ACC112 (cell line): ENCODE measurements at regions not wholly inside any gene's neighbourhood (a gene's known extent, or its start where the extent isn't known, plus 50 kb on each side); places are given as distances from the start of the nearest gene placed in this dataset.
"Not testable (repeated sequence)": the region's sequence is repeated elsewhere in the genome, so short reads cannot be mapped to it uniquely, and the experiment has no call there.

ENCODE experiments used
- H2AFZ ChIP-seq: fragments of 200-600 bp; sonication (generic); one replicate; pipeline ENCODE4 v1.6.0; 2017; ENCODE audit warnings: antibody characterized with exemption, low read length; ENCODE audit not compliant: unreplicated experiment
- H3K27ac ChIP-seq: fragments of 200-600 bp; sonication (generic); 2 replicates; pipeline ENCODE4 v1.5.1; 2014; ENCODE audit warnings: low read depth, mild to moderate bottlenecking, antibody characterized with exemption, low read length, moderate library complexity
- H3K27me3 ChIP-seq: fragments of 200-600 bp; sonication (generic); 2 replicates; pipeline ENCODE4 v1.6.1; 2014; ENCODE audit warnings: mild to moderate bottlenecking, antibody characterized with exemption, low read length, moderate library complexity, mixed read lengths; ENCODE audit not compliant: insufficient read depth
- H3K36me3 ChIP-seq: fragments of 200-600 bp; sonication (generic); 2 replicates; pipeline ENCODE4 v1.6.1; 2016; ENCODE audit warnings: mild to moderate bottlenecking, antibody characterized with exemption, low read length, moderate library complexity, mixed read lengths; ENCODE audit not compliant: insufficient read depth
- H3K4me1 ChIP-seq: fragments of 200-600 bp; sonication (generic); one replicate; pipeline ENCODE4 v1.6.1; 2016; ENCODE audit warnings: low read length, mixed read lengths; ENCODE audit not compliant: insufficient read depth, unreplicated experiment, control insufficient read depth
- H3K4me3 ChIP-seq: fragments of 200-600 bp; sonication (generic); 2 replicates; pipeline ENCODE4 v1.5.1; 2014; ENCODE audit warnings: mild to moderate bottlenecking, low read depth, low read length
- H3K79me2 ChIP-seq: fragments of 200-600 bp; sonication (generic); one replicate; pipeline ENCODE4 v1.6.0; 2016; ENCODE audit warnings: low read length; ENCODE audit not compliant: control insufficient read depth, unreplicated experiment, insufficient read depth

GRCh38 chrX:5716666-5717065 is 512.0 kb downstream of the NLGN4X start:
- Histone ChIP-seq H3K27ac (no peak overlapping the region), H3K4me3 (no peak overlapping the region), H3K4me1 (no peaks in the 10 kb centered on the region), H3K79me2 (no peaks in the 10 kb centered on the region), H2AFZ (no peak overlapping the region), H3K36me3 (no peaks in the 10 kb centered on the region), H3K27me3 (no peaks in the 10 kb centered on the region)

DNA sequence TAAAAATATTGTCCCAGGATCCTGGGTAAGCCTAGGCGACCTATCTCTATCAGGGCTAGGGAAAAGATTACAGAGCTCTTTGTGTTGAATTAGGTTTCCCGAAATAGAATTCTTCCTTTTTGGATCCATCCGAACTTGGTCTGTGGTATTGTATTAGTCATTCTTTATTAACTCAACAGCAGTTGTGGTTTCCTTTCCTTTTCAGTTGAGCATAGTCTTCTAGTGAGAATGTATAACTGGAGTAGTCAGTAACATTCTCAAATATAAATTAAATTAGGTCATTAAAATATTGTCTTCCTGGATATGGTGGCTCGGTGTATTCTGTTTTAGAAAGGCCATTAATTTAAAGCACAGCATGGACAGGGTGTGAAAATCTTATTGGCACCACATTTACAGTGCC is 520.4 kb downstream of the NLGN4X start:
- H3K4me1 ChIP-seq: no peaks in the 10 kb centered on the region
- no peaks in the 10 kb centered on the region for H3K36me3 ChIP-seq
- H2AFZ ChIP-seq: no peak overlapping the region
- H3K27ac ChIP-seq: no peak overlapping the region
- H3K4me3 ChIP-seq: no peak overlapping the region
- no peaks in the 10 kb centered on the region for H3K79me2 ChIP-seq
- no peaks in the 10 kb centered on the region for H3K27me3 ChIP-seq

DNA sequence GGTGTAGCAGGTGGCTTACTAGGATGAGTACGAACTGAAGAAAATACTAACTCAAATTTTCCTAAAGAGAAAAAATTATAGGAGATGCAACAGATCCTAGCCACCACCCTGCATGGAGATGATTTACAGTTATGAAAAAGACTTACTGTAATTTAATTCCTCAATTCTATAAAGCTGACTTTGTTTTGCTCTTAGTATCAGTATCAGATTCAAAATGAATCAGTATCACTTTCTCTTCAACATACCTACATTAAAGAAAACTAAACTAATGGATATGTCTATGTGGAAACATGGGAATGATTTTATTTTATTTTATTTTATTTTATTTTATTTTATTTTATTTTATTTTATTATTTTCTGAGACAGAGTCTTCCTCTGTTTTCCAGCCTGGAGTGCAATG is 525.8 kb downstream of the NLGN4X start:
- Histone ChIP-seq H3K4me1 (no peaks in the 10 kb centered on the region), H3K79me2 (no peaks in the 10 kb centered on the region), H3K27me3 (no peaks in the 10 kb centered on the region), H2AFZ (no peak overlapping the region), H3K4me3 (no peak overlapping the region), H3K27ac (no peak overlapping the region), H3K36me3 (no peaks in the 10 kb centered on the region)

DNA sequence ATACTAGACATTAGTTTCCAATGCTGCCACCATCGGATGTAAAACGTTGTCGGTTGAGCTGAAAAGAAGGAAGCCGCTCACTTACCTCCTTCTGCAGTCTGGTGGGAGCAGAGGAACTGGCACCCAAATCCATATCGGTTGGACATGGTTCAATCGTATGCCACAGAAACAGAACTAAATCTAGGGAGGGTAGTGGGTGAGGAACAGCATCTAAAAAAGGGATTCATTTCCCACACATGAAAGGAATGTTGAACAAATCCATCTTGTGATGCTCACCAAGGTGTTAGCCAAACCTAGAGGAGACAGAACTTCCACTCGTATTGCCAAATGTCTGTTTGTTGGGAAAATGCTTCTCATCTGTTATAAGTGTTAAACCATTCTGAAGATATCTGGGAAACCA is 532.7 kb downstream of the NLGN4X start:
- H3K27ac ChIP-seq: no peak overlapping the region
- no peak overlapping the region for H3K4me3 ChIP-seq
- no peak overlapping the region for H2AFZ ChIP-seq
- H3K4me1 ChIP-seq: no peaks in the 10 kb centered on the region
- no peaks in the 10 kb centered on the region for H3K27me3 ChIP-seq
- no peaks in the 10 kb centered on the region for H3K79me2 ChIP-seq
- H3K36me3 ChIP-seq: no peaks in the 10 kb centered on the region

DNA sequence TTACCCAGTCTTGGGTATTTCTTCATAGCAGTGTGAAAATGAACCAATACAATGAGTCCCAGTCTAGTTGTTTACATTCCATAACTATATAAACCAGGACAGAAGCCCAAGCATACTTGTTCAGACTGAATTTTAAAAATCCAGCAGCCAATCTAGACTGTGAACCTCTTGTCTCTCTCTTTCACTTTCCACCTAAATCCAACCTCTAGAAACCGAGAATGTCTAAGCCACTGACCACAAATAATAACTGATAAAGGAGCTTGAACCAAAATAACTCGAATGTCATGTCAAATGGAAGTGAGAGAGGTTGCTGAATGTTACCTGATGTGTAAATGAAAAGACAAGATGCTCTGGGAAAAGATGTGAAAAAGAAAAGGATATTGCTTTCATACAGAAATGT is 544.7 kb downstream of the NLGN4X start:
- H3K36me3 ChIP-seq: no peaks in the 10 kb centered on the region
- H3K27me3 ChIP-seq: no peaks in the 10 kb centered on the region
- no peaks in the 10 kb centered on the region for H3K79me2 ChIP-seq
- no peak overlapping the region for H3K4me3 ChIP-seq
- H3K4me1 ChIP-seq: no peaks in the 10 kb centered on the region
- no peak overlapping the region for H3K27ac ChIP-seq
- H2AFZ ChIP-seq: no peak overlapping the region

DNA sequence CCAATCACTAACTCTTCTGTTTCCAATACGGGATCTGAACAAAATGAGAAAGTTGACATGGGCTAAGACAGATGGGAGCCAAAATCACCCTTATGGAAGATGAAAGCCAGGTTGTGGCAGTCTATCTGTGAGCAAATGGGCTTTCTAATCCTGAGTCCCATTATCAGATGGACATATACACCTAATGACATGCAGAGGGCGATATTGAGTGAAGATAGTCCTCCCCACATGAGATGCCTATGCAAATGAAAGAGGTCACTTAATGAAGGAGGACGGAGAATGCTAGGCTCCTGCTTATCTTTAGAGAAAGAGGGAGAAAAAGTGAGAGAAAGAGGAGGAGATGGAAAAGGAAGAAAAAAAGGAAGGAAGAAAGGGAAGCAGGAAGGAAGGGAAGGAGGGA is 547.5 kb downstream of the NLGN4X start:
- no peaks in the 10 kb centered on the region for H3K4me1 ChIP-seq
- H3K36me3 ChIP-seq: no peaks in the 10 kb centered on the region
- no peak overlapping the region for H3K4me3 ChIP-seq
- no peak overlapping the region for H2AFZ ChIP-seq
- H3K27me3 ChIP-seq: no peaks in the 10 kb centered on the region
- H3K79me2 ChIP-seq: no peaks in the 10 kb centered on the region
- no peak overlapping the region for H3K27ac ChIP-seq

- H3K27ac ChIP-seq: no peak overlapping the region
- no peaks in the 10 kb centered on the region for H3K27me3 ChIP-seq
- H3K4me1 ChIP-seq: no peaks in the 10 kb centered on the region
- no peaks in the 10 kb centered on the region for H3K36me3 ChIP-seq
- no peak overlapping the region for H3K4me3 ChIP-seq
- H2AFZ ChIP-seq: no peak overlapping the region
- H3K79me2 ChIP-seq: no peaks in the 10 kb centered on the region
Observed at GRCh38 chrX:5674036-5674435, 554.6 kb downstream of the NLGN4X start.

DNA sequence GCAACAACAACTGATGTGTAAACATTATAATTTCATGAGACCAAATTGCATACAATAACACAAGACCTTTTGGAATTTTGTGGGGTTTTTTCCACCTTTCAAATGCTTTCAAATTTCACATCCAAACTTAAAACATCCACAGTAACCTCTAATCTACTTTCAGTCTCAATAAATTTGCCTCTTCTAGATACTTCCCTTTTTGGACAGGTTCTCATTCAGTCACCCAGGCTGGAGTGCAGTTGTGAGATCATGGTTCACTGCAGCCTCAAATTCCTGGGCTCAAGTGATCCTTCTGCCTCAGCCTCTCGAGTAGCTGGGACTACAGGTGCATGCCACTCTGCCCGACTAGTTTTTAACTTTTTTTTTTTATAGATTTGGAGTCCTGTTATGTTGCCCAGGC is 556.6 kb downstream of the NLGN4X start:
- H3K36me3 ChIP-seq: no peaks in the 10 kb centered on the region
- no peaks in the 10 kb centered on the region for H3K27me3 ChIP-seq
- no peak overlapping the region for H2AFZ ChIP-seq
- H3K27ac ChIP-seq: no peak overlapping the region
- H3K4me1 ChIP-seq: no peaks in the 10 kb centered on the region
- no peak overlapping the region for H3K4me3 ChIP-seq
- no peaks in the 10 kb centered on the region for H3K79me2 ChIP-seq

DNA sequence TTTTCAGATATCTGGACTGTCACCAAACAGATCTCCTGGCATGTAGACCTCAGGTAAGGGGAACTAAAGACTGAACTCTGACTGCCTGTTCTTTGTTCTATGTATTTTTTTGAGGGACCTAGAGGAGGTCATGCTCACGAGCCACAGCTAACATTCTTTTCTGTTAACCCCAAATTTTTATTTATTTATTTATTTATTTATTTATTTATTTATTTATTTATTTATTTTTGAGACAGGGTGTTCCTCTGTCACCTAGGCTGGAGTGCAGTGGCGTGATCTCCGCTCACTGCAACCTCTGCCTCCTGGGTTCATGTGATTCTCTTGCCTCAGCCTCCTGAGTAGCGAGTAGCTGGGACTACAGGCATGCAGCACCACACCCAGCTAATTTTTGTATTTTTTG is 562.0 kb downstream of the NLGN4X start:
- H3K27me3 ChIP-seq, H3K36me3 ChIP-seq, H3K4me1 ChIP-seq, H3K4me3 ChIP-seq, H3K79me2 ChIP-seq, H2AFZ ChIP-seq, H3K27ac ChIP-seq: not testable (repeated sequence)

DNA sequence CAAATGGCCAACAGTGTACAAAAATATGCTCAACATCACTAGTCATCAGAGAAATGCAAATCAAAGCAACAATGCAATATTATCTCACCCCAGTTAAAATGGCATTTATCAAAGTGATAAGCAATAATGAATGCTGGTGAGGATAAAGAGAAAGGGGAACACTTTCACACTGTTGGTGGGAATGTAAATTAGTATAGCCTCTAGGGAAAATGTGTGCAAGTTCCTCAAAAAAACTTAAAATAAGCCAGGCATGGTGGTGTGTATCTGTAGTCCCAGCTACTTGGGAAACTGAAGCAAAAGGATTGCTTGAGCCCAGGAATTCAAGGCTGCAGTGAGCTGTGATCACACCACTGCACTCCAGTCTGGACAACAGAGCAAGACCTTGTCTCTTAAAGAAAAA is 572.1 kb downstream of the NLGN4X start:
- Histone ChIP-seq H3K27me3 (no peaks in the 10 kb centered on the region), H3K4me3 (no peak overlapping the region), H3K4me1 (no peaks in the 10 kb centered on the region), H3K79me2 (no peaks in the 10 kb centered on the region), H3K36me3 (no peaks in the 10 kb centered on the region), H2AFZ (no peak overlapping the region), H3K27ac (no peak overlapping the region)

DNA sequence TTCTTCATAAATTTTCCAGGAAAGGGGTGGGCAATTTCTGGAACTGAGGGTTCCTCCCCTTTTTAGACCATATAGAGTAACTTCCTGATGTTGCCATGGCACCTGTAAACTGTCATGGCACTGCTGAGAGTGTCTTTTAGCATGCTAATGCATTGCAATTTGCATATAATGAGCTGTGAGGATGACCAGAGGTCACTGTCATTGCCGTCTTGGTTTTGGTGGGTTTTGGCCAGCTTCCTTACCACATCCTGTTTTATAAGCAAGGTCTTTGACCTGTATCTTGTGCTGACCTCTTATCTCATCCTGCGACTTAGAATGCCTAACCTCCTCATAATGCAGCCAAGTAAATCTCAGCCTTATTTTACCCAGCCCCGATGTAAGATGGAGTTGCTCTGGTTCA is 577.8 kb downstream of the NLGN4X start:
- H3K4me3 ChIP-seq: no peak overlapping the region

More for the DNA sequence above, 577.8 kb downstream of the NLGN4X start:
- Histone ChIP-seq H2AFZ (no peak overlapping the region), H3K36me3 (no peaks in the 10 kb centered on the region), H3K4me1 (no peaks in the 10 kb centered on the region), H3K27me3 (no peaks in the 10 kb centered on the region), H3K79me2 (no peaks in the 10 kb centered on the region), H3K27ac (no peak overlapping the region)
